Stomach (tissue), 4 donors: ENCODE measurements at regions not wholly inside any gene's neighbourhood (a gene's known extent, or its start where the extent isn't known, plus 50 kb on each side); places are given as distances from the start of the nearest gene placed in this dataset.

Experiments used
- POLR2A ChIP-seq, 4 donors: fragments of 450-650 bp; IDR thresholded peaks; one replicate each; pipeline ENCODE4 v1.6.1; 2016; ENCODE audit warnings: antibody characterized with exemption in 4 of 4, control low read depth in 2 of 4, mild to moderate bottlenecking in 1 of 4, moderate library complexity in 1 of 4
- POLR2AphosphoS5 ChIP-seq, 3 donors: sonication (generic); formaldehyde crosslinking; IDR thresholded peaks; one replicate each; pipeline ENCODE4 v1.6.1; 2016; ENCODE audit warnings: antibody characterized with exemption in 3 of 3
- TF ChIP-seq, protein P1 (sequence below), 7 experiments: fragments of 450-650 bp in 4 of 7; fragments of 200-600 bp in 3 of 7; sonication (generic) in 3 of 7; IDR thresholded peaks; one replicate each; pipeline ENCODE4 v1.5.1; 2016 to 2019; ENCODE audit warnings: antibody characterized with exemption in 7 of 7, control low read depth in 2 of 7, mild to moderate bottlenecking in 1 of 7

DNA sequence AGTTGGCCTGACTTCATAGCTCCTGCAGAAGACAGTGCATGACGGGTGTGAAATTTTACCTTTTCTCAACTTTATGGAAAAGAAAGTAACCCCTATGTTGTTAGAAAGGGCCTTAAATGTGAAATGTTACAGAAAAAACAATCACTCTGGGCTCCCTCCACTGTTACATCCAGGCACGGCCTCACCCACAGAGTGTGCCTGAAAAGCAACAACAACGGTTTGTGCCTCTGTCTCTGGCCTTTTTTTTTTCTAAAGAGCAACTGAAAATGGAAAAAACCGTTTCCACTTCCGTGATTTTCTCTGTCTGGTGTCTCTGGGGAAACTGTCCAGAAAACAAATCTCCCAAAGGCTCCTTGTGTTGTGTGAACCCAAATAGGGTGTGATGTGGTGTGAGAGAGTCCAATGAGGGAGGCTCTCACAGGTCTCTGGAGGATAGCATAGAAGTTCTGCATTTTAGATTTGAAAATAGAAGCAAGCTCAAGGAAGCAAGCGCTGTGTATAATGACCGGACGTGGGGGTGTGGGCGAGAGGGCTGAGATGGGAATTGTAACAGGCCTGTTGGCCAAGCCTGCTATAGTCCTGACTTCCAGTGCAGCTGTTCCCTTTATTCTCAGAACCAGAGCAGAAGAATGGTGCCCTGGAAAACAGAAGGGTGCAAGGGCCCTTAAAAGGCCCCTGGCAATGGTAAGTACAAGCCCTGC, 221.8 kb upstream of the TUT7 start:
- no peak for TF ChIP-seq POLR2A (IDR thresholded peaks at IDR 0.05)
- TF ChIP-seq, protein P1, sequence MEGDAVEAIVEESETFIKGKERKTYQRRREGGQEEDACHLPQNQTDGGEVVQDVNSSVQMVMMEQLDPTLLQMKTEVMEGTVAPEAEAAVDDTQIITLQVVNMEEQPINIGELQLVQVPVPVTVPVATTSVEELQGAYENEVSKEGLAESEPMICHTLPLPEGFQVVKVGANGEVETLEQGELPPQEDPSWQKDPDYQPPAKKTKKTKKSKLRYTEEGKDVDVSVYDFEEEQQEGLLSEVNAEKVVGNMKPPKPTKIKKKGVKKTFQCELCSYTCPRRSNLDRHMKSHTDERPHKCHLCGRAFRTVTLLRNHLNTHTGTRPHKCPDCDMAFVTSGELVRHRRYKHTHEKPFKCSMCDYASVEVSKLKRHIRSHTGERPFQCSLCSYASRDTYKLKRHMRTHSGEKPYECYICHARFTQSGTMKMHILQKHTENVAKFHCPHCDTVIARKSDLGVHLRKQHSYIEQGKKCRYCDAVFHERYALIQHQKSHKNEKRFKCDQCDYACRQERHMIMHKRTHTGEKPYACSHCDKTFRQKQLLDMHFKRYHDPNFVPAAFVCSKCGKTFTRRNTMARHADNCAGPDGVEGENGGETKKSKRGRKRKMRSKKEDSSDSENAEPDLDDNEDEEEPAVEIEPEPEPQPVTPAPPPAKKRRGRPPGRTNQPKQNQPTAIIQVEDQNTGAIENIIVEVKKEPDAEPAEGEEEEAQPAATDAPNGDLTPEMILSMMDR (IDR thresholded peaks at IDR 0.05), result no peak
- no peak for TF ChIP-seq POLR2AphosphoS5 (IDR thresholded peaks at IDR 0.05)
